NOMO-1 (cell line): ENCODE measurements at regions not wholly inside any gene's neighbourhood (a gene's known extent, or its start where the extent isn't known, plus 50 kb on each side); places are given as distances from the start of the nearest gene placed in this dataset.
"Not testable (repeated sequence)": the region's sequence is repeated elsewhere in the genome, so short reads cannot be mapped to it uniquely, and the experiment has no call there.

Source experiments
- DNase-seq, 2 experiments: peaks; one replicate each; lab custom pipeline; 2025; ENCODE audit not compliant: unreplicated experiment in 2 of 2; lab: John Stamatoyannopoulos, UW

DNA sequence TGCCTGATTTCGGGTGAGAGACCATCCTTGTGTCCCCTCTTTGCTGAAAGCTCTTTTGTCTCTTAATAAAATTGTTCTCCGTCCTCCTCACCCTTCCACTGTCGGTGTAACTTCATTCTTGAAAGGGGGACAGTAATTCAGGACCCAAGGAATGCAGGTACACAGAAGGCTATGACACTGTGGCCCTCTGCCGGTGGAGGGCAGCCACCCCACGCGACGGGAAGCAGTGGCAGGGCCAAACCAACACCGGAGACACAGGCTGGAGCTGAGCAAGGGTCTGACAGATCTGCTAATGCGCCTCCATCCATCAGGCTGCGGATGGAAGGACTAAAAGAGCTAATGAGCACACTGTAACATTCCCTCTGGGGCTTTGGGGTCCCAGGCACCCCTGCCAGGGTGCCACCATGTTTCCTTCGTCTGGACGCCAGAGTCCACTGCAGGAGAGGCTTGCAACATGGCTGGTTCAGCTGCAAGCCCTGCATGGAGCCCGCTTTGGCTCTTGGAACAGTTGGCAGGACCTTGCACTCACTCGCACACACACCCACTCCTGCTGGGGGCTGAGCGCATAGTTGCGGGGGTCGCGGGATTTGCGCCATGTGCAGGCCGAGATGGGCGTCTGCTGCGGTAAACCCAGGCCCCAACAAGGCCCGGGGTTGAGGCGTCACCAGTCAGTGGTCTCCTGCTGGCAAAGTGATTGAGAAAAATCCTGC is 544.1 kb upstream of the CDH7 start:
- no peak for DNase-seq

- DNase-seq = no peak
Observed at GRCh38 chr18:65202091-65202490, 548.7 kb upstream of the CDH7 start.

- no peak for DNase-seq
Observed at GRCh38 chr18:65175681-65176080, 575.1 kb upstream of the CDH7 start.

DNA sequence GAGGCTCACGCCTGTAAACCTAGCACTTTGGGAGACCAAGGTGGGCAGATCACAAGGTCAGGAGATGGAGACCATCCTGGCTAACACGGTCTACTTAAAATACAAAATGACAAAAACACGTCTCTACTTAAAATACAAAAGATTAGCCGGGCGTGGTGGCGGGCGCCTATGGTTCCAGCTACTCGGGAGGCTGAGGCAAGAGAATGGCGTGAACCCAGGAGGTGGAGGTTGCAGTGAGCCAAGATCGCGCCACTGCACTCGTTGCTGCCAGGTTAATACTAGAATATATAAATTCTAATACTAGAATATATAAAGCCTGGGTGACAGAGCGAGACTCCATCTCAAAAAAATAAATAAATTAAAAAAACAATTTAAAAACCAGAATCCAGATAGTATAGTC is 588.7 kb upstream of the CDH7 start:
- not testable (repeated sequence) for DNase-seq

GRCh38 chr18:65146482-65147021 is 604.3 kb upstream of the CDH7 start:
- DNase-seq = no peak

DNA sequence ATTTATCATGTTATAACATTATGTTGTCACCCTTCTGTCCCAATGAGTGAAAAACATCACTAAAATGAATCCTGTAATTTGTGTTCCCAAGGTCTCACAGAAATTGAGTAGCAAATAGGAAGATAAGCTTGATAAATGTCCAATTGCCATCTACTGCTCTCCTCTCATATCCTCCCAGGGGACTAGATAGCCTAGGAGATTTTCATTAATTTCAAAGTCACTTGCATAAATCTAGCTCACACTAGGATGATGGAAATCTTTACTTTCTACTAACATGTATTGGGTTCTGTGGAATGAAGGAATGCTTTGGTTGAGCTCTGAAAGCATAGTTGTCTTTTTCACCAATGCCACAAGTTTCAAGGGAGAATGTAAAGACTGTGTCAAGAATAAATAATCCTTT is 605.5 kb upstream of the CDH7 start:
- no peak for DNase-seq

GRCh38 chr18:65133610-65134009 is 617.2 kb upstream of the CDH7 start:
- no peak for DNase-seq

DNA sequence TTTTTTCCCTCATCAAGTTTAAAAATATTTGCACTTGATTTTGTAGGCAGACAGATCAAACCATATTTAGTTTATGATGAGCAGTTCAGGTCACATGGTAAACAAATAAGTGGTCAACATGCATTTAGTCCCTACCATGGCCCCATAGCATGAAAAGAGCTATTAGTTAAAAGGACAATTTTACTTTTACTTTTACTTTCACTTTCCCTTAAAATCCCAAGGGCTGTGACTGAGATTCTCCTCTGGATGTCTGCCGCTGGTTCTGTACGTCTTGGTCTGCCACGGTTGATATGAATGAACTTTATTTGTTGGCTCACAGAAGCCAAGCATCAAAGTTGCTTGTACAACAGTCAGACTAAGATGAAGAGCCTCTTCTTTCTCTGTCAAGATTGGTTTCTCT is 626.2 kb upstream of the CDH7 start:
- no peak for DNase-seq

DNA sequence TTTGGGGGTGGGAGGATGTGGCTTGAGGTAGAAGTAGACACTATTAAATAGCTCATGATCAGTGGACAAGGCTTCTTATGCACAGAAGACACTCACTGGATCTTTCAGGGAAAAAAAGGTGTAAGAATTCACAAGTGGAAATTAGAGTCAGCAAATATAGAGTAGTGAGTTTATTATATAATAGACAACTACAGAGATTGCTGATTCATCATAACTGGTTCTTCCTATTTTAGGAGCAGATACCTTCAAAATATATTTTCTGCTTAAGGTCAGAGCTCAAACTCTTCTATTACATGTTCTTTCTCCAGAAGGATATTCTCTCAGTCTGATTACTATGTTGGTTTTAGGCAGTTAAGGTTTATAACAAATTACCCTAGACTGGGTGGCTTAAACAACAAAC is 646.9 kb upstream of the CDH7 start:
- no peak for DNase-seq

GRCh38 chr18:65093346-65093745 is 657.5 kb upstream of the CDH7 start:
- no peak for DNase-seq

- peak; percentile 10 to 31 for DNase-seq
Observed at GRCh38 chr18:65091744-65092329, 659.0 kb upstream of the CDH7 start.

GRCh38 chr18:65082907-65083306 is 667.9 kb upstream of the CDH7 start:
- no peak for DNase-seq

DNA sequence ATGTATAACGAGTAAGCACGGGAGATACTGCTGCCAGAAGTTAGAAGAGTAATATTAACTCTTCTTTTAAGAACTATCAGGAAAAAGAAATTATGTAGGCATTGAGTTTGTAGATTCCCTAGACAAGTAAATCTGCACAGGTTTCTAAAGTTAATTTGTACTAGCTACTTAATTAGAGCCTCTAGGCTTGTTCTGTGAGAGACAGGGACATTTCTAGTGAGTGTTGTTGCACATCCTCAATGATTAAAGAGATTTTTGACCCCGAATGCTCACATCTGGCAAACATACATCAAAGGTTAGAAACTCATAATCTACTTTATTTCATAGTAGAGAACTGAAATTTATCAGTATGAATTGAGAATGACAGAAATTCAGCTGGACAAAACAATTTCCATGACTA is 669.0 kb upstream of the CDH7 start:
- DNase-seq = no peak

DNA sequence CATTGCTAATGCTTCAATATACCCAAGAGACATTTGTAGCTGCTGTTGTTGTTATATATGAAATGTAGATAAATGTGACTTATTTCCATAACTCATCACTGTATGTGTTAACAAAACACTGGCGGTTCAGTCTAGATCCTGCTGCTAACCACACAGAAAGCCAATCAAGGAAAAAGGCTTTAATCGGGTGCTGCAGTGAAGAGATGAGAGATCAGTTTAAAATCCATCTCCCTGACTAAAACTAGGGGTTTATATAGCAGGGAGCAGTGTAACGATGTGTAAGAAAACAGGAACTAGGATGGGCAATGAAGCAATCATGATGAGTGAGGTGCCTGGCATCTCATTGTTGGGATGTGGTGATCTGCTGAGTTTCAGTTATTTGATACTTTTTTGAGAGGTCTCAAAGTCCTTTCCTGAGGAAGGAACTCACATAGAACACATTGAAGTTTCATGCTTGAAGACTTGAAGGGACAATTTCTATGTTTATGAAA is 677.7 kb upstream of the CDH7 start:
- DNase-seq = peak in 1 of 2 experiments; percentile 38

DNA sequence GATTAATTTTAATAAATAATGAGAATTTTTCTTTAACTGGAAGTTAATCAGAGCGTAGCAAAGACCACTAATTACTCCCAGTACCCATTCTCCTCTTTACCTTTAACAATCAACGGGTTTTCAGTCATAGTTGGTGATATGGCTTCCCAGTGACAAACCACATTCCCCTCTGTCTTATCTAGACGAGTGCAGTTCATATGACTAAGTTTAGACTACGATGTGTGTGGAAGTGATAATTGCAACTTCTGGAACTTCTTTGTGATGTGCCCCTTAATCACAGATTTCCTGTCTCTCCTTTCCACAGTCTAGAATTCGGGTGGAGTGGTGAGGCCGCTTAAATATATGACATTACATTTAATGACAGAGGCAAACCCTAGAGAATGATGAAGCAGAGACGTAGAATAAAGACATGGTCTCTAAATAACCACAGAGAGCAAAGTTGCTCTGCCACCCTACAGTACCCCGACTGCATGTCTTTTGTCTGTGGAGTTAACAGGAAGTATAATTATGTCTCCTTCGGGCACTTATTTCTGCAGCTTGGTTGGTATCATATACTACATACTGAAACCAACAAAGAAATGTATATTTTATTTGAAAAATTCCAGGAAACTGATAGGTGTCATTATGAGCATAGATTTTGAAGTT is 693.3 kb upstream of the CDH7 start:
- peak; percentile 22 to 39 for DNase-seq

- no peak for DNase-seq
Observed at GRCh38 chr18:65056575-65056974, 694.2 kb upstream of the CDH7 start.

DNA sequence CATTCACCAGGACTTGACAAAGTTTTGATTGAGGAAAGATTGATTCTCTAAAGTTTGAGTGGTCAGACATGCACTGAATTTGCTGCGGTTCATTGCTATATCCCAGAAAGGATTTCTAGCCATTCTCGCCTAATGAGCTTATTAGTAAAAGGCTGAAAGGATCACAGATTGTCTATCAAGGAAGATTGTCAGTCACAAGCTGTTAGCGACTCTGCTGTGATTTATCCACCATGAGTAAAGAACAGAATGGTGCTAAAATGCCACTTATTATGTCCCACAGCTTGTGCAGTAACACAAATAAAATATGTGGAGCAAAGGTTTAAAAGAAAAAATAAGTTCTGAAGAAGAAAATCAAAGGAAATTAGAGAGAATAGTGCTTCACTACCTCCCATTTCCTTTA is 701.2 kb upstream of the CDH7 start:
- DNase-seq = no peak

GRCh38 chr18:65039578-65039977 is 711.2 kb upstream of the CDH7 start:
- DNase-seq = no peak

- no peak for DNase-seq
Observed at GRCh38 chr18:65035701-65036100, 715.1 kb upstream of the CDH7 start.

DNA sequence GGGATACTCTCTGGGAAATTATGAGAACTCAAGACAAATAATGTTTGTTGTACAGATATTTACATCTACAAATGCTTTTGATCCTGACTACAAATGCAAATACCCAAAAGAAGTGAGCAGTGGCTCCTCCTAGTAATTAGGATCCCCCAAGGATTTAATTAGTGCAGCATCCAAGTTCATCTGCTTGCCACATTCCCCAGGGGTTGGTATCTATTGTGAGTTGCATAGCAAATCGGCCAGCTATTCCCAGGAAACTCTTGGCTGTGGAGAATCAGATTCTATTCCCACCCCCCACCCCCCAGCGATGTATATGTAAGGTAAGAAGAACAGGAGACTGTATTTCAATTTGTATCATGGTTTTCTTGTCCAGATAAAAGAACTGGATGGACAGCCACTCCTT is 725.1 kb upstream of the CDH7 start:
- no peak for DNase-seq

DNA sequence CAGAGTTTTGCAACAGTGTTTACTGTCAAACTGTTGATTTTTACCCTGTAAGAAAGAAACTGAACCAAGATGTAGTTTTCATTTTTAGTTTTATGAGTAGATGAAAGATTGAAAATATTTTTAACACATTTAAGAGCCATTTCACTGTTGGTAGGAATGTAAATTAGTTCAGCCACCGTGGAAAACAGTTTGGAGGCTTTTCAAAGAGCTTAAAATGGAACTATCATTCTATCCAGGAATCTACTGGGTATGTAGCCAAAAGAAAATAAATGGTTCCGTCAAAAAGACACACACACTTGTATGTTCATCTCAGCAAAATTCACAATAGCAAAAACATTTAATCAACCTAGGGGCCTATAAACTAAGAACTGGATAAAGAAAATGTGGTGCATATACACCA is 729.8 kb upstream of the CDH7 start:
- no peak for DNase-seq

- DNase-seq = no peak
Observed at GRCh38 chr18:65018184-65018583, 732.6 kb upstream of the CDH7 start.
